SK-N-SH (cell line): ENCODE measurements at regions not wholly inside any gene's neighbourhood (a gene's known extent, or its start where the extent isn't known, plus 50 kb on each side); places are given as distances from the start of the nearest gene placed in this dataset.

Experiments used
- CTCF ChIA-PET: fragments of 300-600, 350-600 bp; formaldehyde crosslinking; extraction: SDS; loops from one replicate; lab custom pipeline; 2021; lab: Yijun Ruan, JAX
- POLR2A ChIA-PET: fragments of 350-600 bp; sonication (Branson Sonifier 250); formaldehyde crosslinking; extraction: SDS; loops from one replicate; lab custom pipeline; 2020; ENCODE audit warnings: antibody characterized with exemption, inconsistent platforms; lab: Yijun Ruan, JAX
- DNase-seq: peaks from one replicate; pipeline ENCODE4 v3.0.0; 2012
- H2AFZ ChIP-seq: fragments of 200-600 bp; sonication (generic); 2 replicates; pipeline ENCODE4 v1.8.1; 2016; ENCODE audit warnings: antibody characterized with exemption, mild to moderate bottlenecking, low read depth
- H3F3A ChIP-seq: fragments of 200-600 bp; sonication (generic); replicated peaks from 2 replicates; pipeline ENCODE3; 2016; ENCODE audit warnings: antibody characterized with exemption, mild to moderate bottlenecking; ENCODE audit not compliant: insufficient read depth
- H3K27ac ChIP-seq, 2 experiments: fragments of 200-500 bp in 1 of 2; fragments of 200-600 bp in 1 of 2; sonication (Bioruptor generic) in 1 of 2; sonication (generic), shearing (Covaris generic) in 1 of 2; 2 replicates each; pipeline versions ENCODE4 v1.5.1 to v1.6.1; 2014 to 2016; ENCODE audit warnings: low read depth in 2 of 2, inconsistent platforms in 1 of 2, low read length in 1 of 2, mild to moderate bottlenecking in 1 of 2, mixed read lengths in 1 of 2
- H3K27me3 ChIP-seq: fragments of 200-600 bp; sonication (generic), shearing (Covaris generic); 2 replicates; pipeline ENCODE4 v1.6.1; 2016; ENCODE audit warnings: mixed run types; ENCODE audit not compliant: insufficient read depth
- H3K36me3 ChIP-seq, 2 experiments: fragments of 200-500 bp in 1 of 2; fragments of 200-600 bp in 1 of 2; sonication (Bioruptor generic) in 1 of 2; sonication (generic) in 1 of 2; replicated peaks in 1 of 2; 2 replicates each; pipeline versions ENCODE3 to v1.5.1; 2014 to 2016; ENCODE audit warnings: low read length in 1 of 2, mild to moderate bottlenecking in 1 of 2; ENCODE audit not compliant: insufficient read depth in 2 of 2, control insufficient read depth in 1 of 2
- H3K4me1 ChIP-seq, 2 experiments: fragments of 200-500 bp in 1 of 2; fragments of 200-600 bp in 1 of 2; sonication (Bioruptor generic) in 1 of 2; sonication (generic), shearing (Covaris generic) in 1 of 2; 2 replicates each; pipeline versions ENCODE4 v1.5.1 to v1.6.1; 2014 to 2016; ENCODE audit warnings: low read depth in 1 of 2, low read length in 1 of 2, mixed run types in 1 of 2; ENCODE audit not compliant: insufficient read depth in 2 of 2, control insufficient read depth in 1 of 2
- H3K4me2 ChIP-seq: fragments of 200-600 bp; sonication (generic), shearing (Covaris generic); 2 replicates; pipeline ENCODE4 v1.6.1; 2017; ENCODE audit warnings: mixed run types
- H3K4me3 ChIP-seq, 2 experiments: fragments of 200-500 bp in 1 of 2; fragments of 200-600 bp in 1 of 2; sonication (Bioruptor generic) in 1 of 2; sonication (generic), shearing (Covaris generic) in 1 of 2; 2 replicates each; pipeline versions ENCODE4 v1.5.1 to v1.8.1; 2014 to 2016; ENCODE audit warnings: low read depth in 2 of 2, inconsistent platforms in 1 of 2, low read length in 1 of 2, mild to moderate bottlenecking in 1 of 2, mixed read lengths in 1 of 2, moderate library complexity in 1 of 2
- H3K79me2 ChIP-seq: fragments of 200-600 bp; sonication (generic); 2 replicates; pipeline ENCODE4 v1.8.1; 2017; ENCODE audit warnings: mild to moderate bottlenecking; ENCODE audit not compliant: insufficient read depth
- H3K9ac ChIP-seq: fragments of 200-600 bp; sonication (generic); 2 replicates; pipeline ENCODE4 v1.6.1; 2017; ENCODE audit warnings: mixed run types
- H3K9me2 ChIP-seq: fragments of 200-600 bp; sonication (generic); 2 replicates; pipeline ENCODE4 v1.6.1; 2017; ENCODE audit warnings: mixed run types
- H3K9me3 ChIP-seq: fragments of 200-600 bp; sonication (generic); 2 replicates; pipeline ENCODE4 v1.6.1; 2017; ENCODE audit warnings: mixed run types, mild to moderate bottlenecking, moderate library complexity
- H4K20me1 ChIP-seq: fragments of 200-600 bp; sonication (generic); 2 replicates; pipeline ENCODE4 v1.6.1; 2017; ENCODE audit warnings: mild to moderate bottlenecking, mixed run types; ENCODE audit not compliant: insufficient read depth
- CHD2 ChIP-seq: fragments of 150-350 bp; IDR thresholded peaks from 2 replicates; pipeline ENCODE4 v1.6.1; 2018; ENCODE audit warnings: low read length; ENCODE audit not compliant: partially characterized antibody
- ELF1 ChIP-seq: IDR thresholded peaks from 2 replicates; pipeline ENCODE4 v1.4.0; 2012
- EP300 ChIP-seq, 2 experiments: IDR thresholded peaks; 2 replicates each; pipeline versions ENCODE4 v1.4.0 to v1.6.1; 2012; ENCODE audit warnings: borderline replicate concordance in 1 of 2, low read depth in 1 of 2, low read length in 1 of 2
- FOSL2 ChIP-seq: IDR thresholded peaks from 2 replicates; pipeline ENCODE4 v1.4.0; 2012; ENCODE audit warnings: low read depth, mild to moderate bottlenecking, moderate library complexity, borderline replicate concordance
- FOXJ3 ChIP-seq: sonication (generic); formaldehyde crosslinking; IDR thresholded peaks from 2 replicates; pipeline ENCODE4 v1.5.1; 2020; ENCODE audit warnings: mild to moderate bottlenecking, missing genetic modification reagents
- FOXM1 ChIP-seq: IDR thresholded peaks from 2 replicates; pipeline ENCODE4 v1.4.0; 2012; ENCODE audit warnings: low read depth, mild to moderate bottlenecking
- GABPA ChIP-seq: IDR thresholded peaks from 2 replicates; pipeline ENCODE4 v1.4.0; 2012; ENCODE audit warnings: low read depth, mild to moderate bottlenecking
- GATA2 ChIP-seq: sonication (generic); formaldehyde crosslinking; IDR thresholded peaks from 2 replicates; pipeline ENCODE4 v1.5.0; 2020; ENCODE audit warnings: mild to moderate bottlenecking, missing genetic modification reagents
- MXI1 ChIP-seq: IDR thresholded peaks from 2 replicates; pipeline ENCODE4 v1.6.1; 2012; ENCODE audit warnings: mild to moderate bottlenecking, low read depth, low read length, improper control_type of control experiment
- NFIC ChIP-seq: IDR thresholded peaks from 2 replicates; pipeline ENCODE4 v1.4.0; 2012; ENCODE audit warnings: borderline replicate concordance
- PBX3 ChIP-seq: IDR thresholded peaks from 2 replicates; pipeline ENCODE4; 2012
- POLR2AphosphoS5 ChIP-seq: IDR thresholded peaks from 2 replicates; pipeline ENCODE4 v1.6.1; 2012; ENCODE audit warnings: low read depth, low read length
- RAD21 ChIP-seq: IDR thresholded peaks from 2 replicates; pipeline ENCODE4 v1.6.1; 2012; ENCODE audit warnings: mild to moderate bottlenecking, low read length
- REST ChIP-seq: IDR thresholded peaks from 2 replicates; pipeline ENCODE4 v1.6.1; 2012; ENCODE audit warnings: mild to moderate bottlenecking, low read depth, low read length, moderate library complexity
- RXRA ChIP-seq: IDR thresholded peaks from 2 replicates; pipeline ENCODE4 v1.4.0; 2012; ENCODE audit warnings: low read depth, mild to moderate bottlenecking, borderline replicate concordance
- SMC3 ChIP-seq: IDR thresholded peaks from 2 replicates; pipeline ENCODE4 v1.6.1; 2012; ENCODE audit warnings: low read depth, low read length, improper control_type of control experiment
- TAF1 ChIP-seq: IDR thresholded peaks from 2 replicates; pipeline ENCODE4 v1.6.1; 2012; ENCODE audit warnings: low read depth, mild to moderate bottlenecking, low read length, moderate library complexity, borderline replicate concordance
- TCF12 ChIP-seq: IDR thresholded peaks from 2 replicates; pipeline ENCODE4 v1.4.0; 2012
- USF1 ChIP-seq: IDR thresholded peaks from 2 replicates; pipeline ENCODE4 v1.4.0; 2012; ENCODE audit warnings: low read depth, borderline replicate concordance
- YY1 ChIP-seq: IDR thresholded peaks from 2 replicates; pipeline ENCODE4 v1.4.0; 2012; ENCODE audit warnings: low read depth, mild to moderate bottlenecking
- WGBS: methylation state at CpG from one replicate; pipeline ENCODE4 v1.1.6; 2017; ENCODE audit warnings: low lambda C conversion rate; 5-methylcytosine and 5-hydroxymethylcytosine counted together

GRCh38 chr1:239914751-239915231, 176.9 kb upstream of the FMN2 start (continued):
- TF ChIP-seq REST (peak; percentile 46; the same call in 1 of the 2 replicates), FOXM1 (no peak; the same call in 1 of the 2 replicates), GATA2 (CRISPR knock-in tag) (no peak), SMC3 (no peak), EP300 (IDR thresholded peaks at IDR 0.05; ENCODE audit: borderline replicate concordance in 1 of 2, low read depth in 1 of 2, low read length in 1 of 2) (peak; percentile 36 to 95; a peak in 3 of 4 replicates), RXRA (peak; percentile 72; the same call in 1 of the 2 replicates), TCF12 (peak; percentile 98), YY1 (no peak), MXI1 (no peak), FOSL2 (peak; percentile 97)

- no peak for DNase-seq
- Histone ChIP-seq H2AFZ (no peak overlapping the region), H3K36me3 (no peaks in the 10 kb centered on the region), H3F3A (peaks cover 13% of the 10 kb centered on the region), H3K9me2 (no peaks in the 10 kb centered on the region)
- CTCF ChIA-PET = interaction anchor here (0.6 to 1.8 kb wide), 3 partner anchors 21 to 383 kb away, joined by 3 to 4 read pairs (median 3); no protein-coding TSS in a partner anchor
- 79% methylated on average over 4 of the region's 4 CpGs for WGBS
- TF ChIP-seq FOSL2 = no peak
- TF ChIP-seq FOXJ3 (CRISPR knock-in tag) = no peak
- TF ChIP-seq USF1 = no peak
- TF ChIP-seq FOXM1 = no peak
- no peak for TF ChIP-seq CHD2
- no peak for TF ChIP-seq GABPA
- no peak for TF ChIP-seq SMC3
- TF ChIP-seq POLR2AphosphoS5 = no peak
- no peak for TF ChIP-seq TAF1
- TF ChIP-seq YY1 = no peak
- TF ChIP-seq RXRA = no peak
- no peak for TF ChIP-seq NFIC
- no peak for TF ChIP-seq TCF12
- TF ChIP-seq PBX3 = no peak
- no peak for TF ChIP-seq ELF1
- TF ChIP-seq RAD21 = no peak
- TF ChIP-seq, all 33 proteins: peak for 0
- no peak overlapping the region for H3K4me3 ChIP-seq
- no peaks in the 10 kb centered on the region for H3K9me3 ChIP-seq
- no peaks in the 10 kb centered on the region for H4K20me1 ChIP-seq
- H3K4me1 ChIP-seq = peaks cover 10 to 14% of the 10 kb centered on the region in 2 experiments
- POLR2A ChIA-PET = no interaction called here
- H3K9ac ChIP-seq = no peak overlapping the region
- no peaks in the 10 kb centered on the region for H3K27me3 ChIP-seq
- H3K79me2 ChIP-seq = no peaks in the 10 kb centered on the region
- no peak overlapping the region for H3K4me2 ChIP-seq
- H3K27ac ChIP-seq = peak overlapping the region in 1 of 2 experiments; percentile 6; a peak in 1 of 4 replicates
Measured at GRCh38 chr1:239918634-239919033, 173.0 kb upstream of the FMN2 start.
